ENCODE measurements at regions not wholly inside any gene's neighbourhood (a gene's known extent, or its start where the extent isn't known, plus 50 kb on each side); places are given as distances from the start of the nearest gene placed in this dataset.

DNA sequence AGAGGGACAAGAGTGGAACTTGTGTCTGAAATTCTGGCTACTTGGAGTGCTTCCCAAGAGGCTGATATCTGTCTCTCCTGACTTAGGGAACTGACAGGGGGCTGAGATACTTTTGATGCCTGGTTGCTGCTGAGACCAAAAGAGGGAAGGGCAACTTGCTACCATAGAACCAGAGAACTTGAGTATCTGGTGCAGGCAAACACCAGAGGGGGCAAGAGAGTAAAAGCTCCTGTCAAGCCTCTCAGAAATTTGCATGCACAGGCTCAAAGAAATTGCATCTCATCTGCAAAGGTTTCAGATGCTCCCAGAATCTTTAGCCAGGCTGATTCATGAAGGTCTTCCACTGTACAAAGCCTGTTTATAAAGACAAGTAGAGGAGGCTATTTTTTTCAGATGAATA lies 391.3 kb upstream of the FOXG1 start:
- TF ChIP-seq, protein P1, sequence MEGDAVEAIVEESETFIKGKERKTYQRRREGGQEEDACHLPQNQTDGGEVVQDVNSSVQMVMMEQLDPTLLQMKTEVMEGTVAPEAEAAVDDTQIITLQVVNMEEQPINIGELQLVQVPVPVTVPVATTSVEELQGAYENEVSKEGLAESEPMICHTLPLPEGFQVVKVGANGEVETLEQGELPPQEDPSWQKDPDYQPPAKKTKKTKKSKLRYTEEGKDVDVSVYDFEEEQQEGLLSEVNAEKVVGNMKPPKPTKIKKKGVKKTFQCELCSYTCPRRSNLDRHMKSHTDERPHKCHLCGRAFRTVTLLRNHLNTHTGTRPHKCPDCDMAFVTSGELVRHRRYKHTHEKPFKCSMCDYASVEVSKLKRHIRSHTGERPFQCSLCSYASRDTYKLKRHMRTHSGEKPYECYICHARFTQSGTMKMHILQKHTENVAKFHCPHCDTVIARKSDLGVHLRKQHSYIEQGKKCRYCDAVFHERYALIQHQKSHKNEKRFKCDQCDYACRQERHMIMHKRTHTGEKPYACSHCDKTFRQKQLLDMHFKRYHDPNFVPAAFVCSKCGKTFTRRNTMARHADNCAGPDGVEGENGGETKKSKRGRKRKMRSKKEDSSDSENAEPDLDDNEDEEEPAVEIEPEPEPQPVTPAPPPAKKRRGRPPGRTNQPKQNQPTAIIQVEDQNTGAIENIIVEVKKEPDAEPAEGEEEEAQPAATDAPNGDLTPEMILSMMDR (IDR thresholded peaks at IDR 0.05) = no peak
- TF ChIP-seq POLR2A (IDR thresholded peaks at IDR 0.05) = no peak

Measured in thyroid gland (tissue), 4 donors.